Mesenchymal stem cell (in vitro differentiated cells and primary cell): ENCODE measurements at regions not wholly inside any gene's neighbourhood (a gene's known extent, or its start where the extent isn't known, plus 50 kb on each side); places are given as distances from the start of the nearest gene placed in this dataset.

Source experiments
- DNase-seq: peaks from one replicate; pipeline ENCODE4 v3.0.0-alpha.2; 2013
- H2AFZ ChIP-seq: one replicate; pipeline ENCODE4 v1.6.1; 2013; ENCODE audit warnings: low read depth, mild to moderate bottlenecking, control low read depth, inconsistent platforms, low read length, moderate library complexity
- H2AK5ac ChIP-seq: 2 replicates; pipeline ENCODE4 v1.6.1; 2013; ENCODE audit warnings: low read length, moderate library complexity, mild to moderate bottlenecking, inconsistent platforms; ENCODE audit not compliant: severe bottlenecking
- H2BK120ac ChIP-seq: one replicate; pipeline ENCODE4 v1.6.1; 2013; ENCODE audit warnings: low read depth, mild to moderate bottlenecking, inconsistent platforms, low read length, moderate library complexity
- H2BK12ac ChIP-seq, 2 experiments: one replicate each; pipeline ENCODE4 v1.6.1; 2013; ENCODE audit warnings: inconsistent platforms in 2 of 2, low read length in 2 of 2, mild to moderate bottlenecking in 2 of 2, moderate library complexity in 2 of 2, control low read depth in 1 of 2
- H2BK15ac ChIP-seq: one replicate; pipeline ENCODE4 v1.6.1; 2013; ENCODE audit warnings: mild to moderate bottlenecking, low read depth, inconsistent platforms; ENCODE audit not compliant: poor library complexity, severe bottlenecking
- H2BK5ac ChIP-seq: 2 replicates; pipeline ENCODE4 v1.6.1; 2013; ENCODE audit warnings: low read depth, mild to moderate bottlenecking, low read length, control low read depth, inconsistent platforms; ENCODE audit not compliant: poor library complexity, severe bottlenecking
- H3K14ac ChIP-seq, 2 experiments: one replicate each; pipeline ENCODE4 v1.6.1; 2013; ENCODE audit warnings: inconsistent platforms in 2 of 2, low read length in 2 of 2, control low read depth in 1 of 2, mild to moderate bottlenecking in 1 of 2, moderate library complexity in 1 of 2
- H3K18ac ChIP-seq, 2 experiments: one replicate each; pipeline ENCODE4 v1.6.1; 2013; ENCODE audit warnings: inconsistent platforms in 2 of 2, low read length in 2 of 2, control low read depth in 1 of 2, low read depth in 1 of 2, mild to moderate bottlenecking in 1 of 2
- H3K23ac ChIP-seq, 2 experiments: one replicate each; pipeline ENCODE4 v1.6.1; 2013; ENCODE audit warnings: inconsistent platforms in 2 of 2, low read length in 2 of 2, mild to moderate bottlenecking in 2 of 2, moderate library complexity in 2 of 2, control low read depth in 1 of 2
- H3K27ac ChIP-seq: 2 replicates; pipeline ENCODE4 v1.5.1; 2013; ENCODE audit warnings: mild to moderate bottlenecking, moderate library complexity, low read length, control low read depth, inconsistent platforms; ENCODE audit not compliant: poor library complexity, severe bottlenecking
- H3K27me3 ChIP-seq, 2 experiments: 2 replicates each; pipeline versions ENCODE4 v1.6.1 to v1.7.0; 2013; ENCODE audit warnings: low read length in 2 of 2, mild to moderate bottlenecking in 2 of 2, moderate library complexity in 2 of 2, control low read depth in 1 of 2, inconsistent platforms in 1 of 2; ENCODE audit not compliant: control insufficient read depth in 1 of 2, insufficient read depth in 1 of 2
- H3K36me3 ChIP-seq, 2 experiments: 2 replicates each; pipeline versions ENCODE4 v1.6.1 to v1.7.0; 2013; ENCODE audit warnings: low read length in 2 of 2, control low read depth in 1 of 2, inconsistent platforms in 1 of 2, low read depth in 1 of 2, mild to moderate bottlenecking in 1 of 2; ENCODE audit not compliant: insufficient read depth in 2 of 2, control insufficient read depth in 1 of 2
- H3K4ac ChIP-seq, 2 experiments: one replicate each; pipeline ENCODE4 v1.6.1; 2013; ENCODE audit warnings: inconsistent platforms in 2 of 2, low read length in 2 of 2, mild to moderate bottlenecking in 2 of 2, moderate library complexity in 2 of 2, control low read depth in 1 of 2, low read depth in 1 of 2
- H3K4me1 ChIP-seq: 2 replicates; pipeline ENCODE4 v1.6.1; 2013; ENCODE audit warnings: low read depth, low read length, control low read depth; ENCODE audit not compliant: control insufficient read depth, insufficient read depth
- H3K4me2 ChIP-seq: 2 replicates; pipeline ENCODE4 v1.6.1; 2013; ENCODE audit warnings: low read length, mild to moderate bottlenecking, inconsistent platforms; ENCODE audit not compliant: poor library complexity, severe bottlenecking
- H3K4me3 ChIP-seq, 2 experiments: 2 replicates each; pipeline versions ENCODE4 v1.5.1 to v1.7.0; 2013; ENCODE audit warnings: low read length in 2 of 2, mild to moderate bottlenecking in 2 of 2, control low read depth in 1 of 2, low read depth in 1 of 2; ENCODE audit not compliant: insufficient read depth in 1 of 2
- H3K79me1 ChIP-seq: replicated peaks from 2 replicates; pipeline ENCODE4 v1.6.1; 2013; ENCODE audit warnings: mild to moderate bottlenecking, control low read depth, low read length, inconsistent platforms; ENCODE audit not compliant: poor library complexity, severe bottlenecking
- H3K9ac ChIP-seq: 2 replicates; pipeline ENCODE4 v1.7.0; 2013; ENCODE audit warnings: mild to moderate bottlenecking, low read length, moderate library complexity
- H3K9me3 ChIP-seq: 2 replicates; pipeline ENCODE4 v1.7.0; 2013; ENCODE audit warnings: mild to moderate bottlenecking, low read length; ENCODE audit not compliant: control insufficient read depth
- H4K8ac ChIP-seq: one replicate; pipeline ENCODE4 v1.6.1; 2013; ENCODE audit warnings: inconsistent platforms, mild to moderate bottlenecking, low read length, moderate library complexity
- H4K91ac ChIP-seq: one replicate; pipeline ENCODE4 v1.6.1; 2013; ENCODE audit warnings: mild to moderate bottlenecking, low read length, inconsistent platforms
- WGBS: methylation state at CpG from one replicate; pipeline ENCODE4 v1.1.7; 2013; ENCODE audit warnings: mixed read lengths; 5-methylcytosine and 5-hydroxymethylcytosine counted together

DNA sequence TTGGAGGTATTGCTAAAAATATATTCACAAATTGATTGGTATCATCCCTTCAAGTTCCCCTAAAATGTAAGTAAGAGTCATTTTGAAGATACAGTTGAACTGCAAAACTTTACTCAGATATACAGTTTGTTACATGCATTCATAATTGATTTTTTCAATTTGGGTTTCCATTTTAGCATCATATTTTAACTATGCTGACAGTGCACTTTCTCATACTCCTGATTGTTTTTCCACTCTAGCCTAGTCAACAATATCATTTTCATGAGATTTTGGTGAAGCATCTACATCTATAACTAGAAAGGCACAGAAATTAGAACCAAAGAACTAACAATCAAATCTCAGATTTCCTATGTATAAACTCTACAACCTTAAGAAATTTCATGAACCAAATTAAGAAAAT is 2850.4 kb upstream of the PCDH20 start:
- no peak overlapping the region for H3K18ac ChIP-seq
- no peak overlapping the region for H2AK5ac ChIP-seq
- no peak overlapping the region for H4K8ac ChIP-seq
- no peak overlapping the region for H3K4me3 ChIP-seq
- H3K79me1 ChIP-seq = no peaks in the 10 kb centered on the region
- H2BK120ac ChIP-seq = no peak overlapping the region
- no peak overlapping the region for H2BK5ac ChIP-seq
- no peak for DNase-seq
- H2BK12ac ChIP-seq = no peak overlapping the region
- no peak overlapping the region for H3K4me2 ChIP-seq
- H3K14ac ChIP-seq = no peak overlapping the region
- no peak overlapping the region for H2BK15ac ChIP-seq
- no peaks in the 10 kb centered on the region for H3K27me3 ChIP-seq
- H4K91ac ChIP-seq = no peak overlapping the region
- no peaks in the 10 kb centered on the region for H3K36me3 ChIP-seq
- H3K27ac ChIP-seq = no peak overlapping the region
- no peaks in the 10 kb centered on the region for H3K4me1 ChIP-seq
- peaks cover 11% of the 10 kb centered on the region for H3K9me3 ChIP-seq
- no peak overlapping the region for H3K9ac ChIP-seq
- H3K4ac ChIP-seq = no peak overlapping the region
- no peak overlapping the region for H3K23ac ChIP-seq
- no peak overlapping the region for H2AFZ ChIP-seq

DNA sequence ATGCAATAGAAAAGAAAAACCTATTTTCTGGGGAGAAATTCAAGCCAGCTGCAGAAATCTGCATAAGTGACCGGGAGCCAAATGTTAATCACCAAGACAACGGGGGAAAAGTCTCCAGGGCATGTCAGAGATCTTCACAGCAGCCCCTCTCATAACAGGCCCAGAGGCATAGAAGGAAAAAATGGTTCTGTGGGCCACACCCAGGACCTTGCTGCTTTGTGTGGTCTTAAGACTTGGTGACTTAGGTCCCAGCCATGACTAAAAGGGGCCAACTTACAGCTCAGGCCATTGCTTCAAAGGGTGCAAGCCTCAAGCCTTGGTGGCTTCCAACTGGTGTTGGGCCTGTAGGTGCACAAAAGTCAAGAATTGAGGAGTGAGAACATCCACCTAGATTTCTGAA is 2847.6 kb upstream of the PCDH20 start:
- Histone ChIP-seq H3K36me3 (no peaks in the 10 kb centered on the region), H3K79me1 (no peaks in the 10 kb centered on the region), H2BK5ac (no peak overlapping the region), H3K14ac (no peak overlapping the region), H3K27ac (no peak overlapping the region), H2AK5ac (no peak overlapping the region), H3K9me3 (peaks cover 11% of the 10 kb centered on the region), H2AFZ (no peak overlapping the region), H3K23ac (no peak overlapping the region), H3K4me1 (no peaks in the 10 kb centered on the region), H2BK120ac (no peak overlapping the region), H3K18ac (no peak overlapping the region), H2BK15ac (no peak overlapping the region), H4K91ac (no peak overlapping the region), H3K9ac (no peak overlapping the region), H3K27me3 (no peaks in the 10 kb centered on the region), H3K4ac (no peak overlapping the region), H3K4me3 (no peak overlapping the region), H4K8ac (no peak overlapping the region), H3K4me2 (no peak overlapping the region), H2BK12ac (no peak overlapping the region)
- 88% methylated on average over 2 of the region's 2 CpGs for WGBS
- no peak for DNase-seq

DNA sequence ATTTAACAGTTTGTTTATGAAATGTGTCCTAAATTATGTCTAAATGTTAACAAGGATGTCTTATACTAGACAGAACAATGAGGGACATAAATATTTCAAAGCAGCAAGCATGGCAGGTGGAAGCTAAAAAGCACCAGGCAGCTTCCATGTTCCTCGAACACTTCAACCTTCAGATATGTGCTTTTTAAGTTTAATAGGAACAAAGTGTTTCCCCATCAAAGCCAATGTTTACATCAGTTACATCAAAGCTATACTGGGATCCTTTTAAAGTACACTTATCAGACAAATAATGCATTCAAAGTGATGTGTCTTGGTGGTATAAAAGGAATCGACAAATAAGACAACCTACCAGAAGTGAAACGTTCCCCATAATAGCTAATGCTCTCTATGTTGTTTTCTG is 2841.1 kb upstream of the PCDH20 start:
- Histone ChIP-seq H2BK5ac (no peak overlapping the region), H3K18ac (no peak overlapping the region), H3K4me3 (no peak overlapping the region), H4K91ac (no peak overlapping the region), H2AK5ac (no peak overlapping the region), H3K14ac (no peak overlapping the region), H4K8ac (no peak overlapping the region), H3K23ac (no peak overlapping the region), H3K4me1 (no peaks in the 10 kb centered on the region), H2BK120ac (no peak overlapping the region), H2BK15ac (no peak overlapping the region), H3K27me3 (no peaks in the 10 kb centered on the region), H3K27ac (no peak overlapping the region), H3K79me1 (no peaks in the 10 kb centered on the region), H3K9ac (no peak overlapping the region), H2AFZ (no peak overlapping the region), H2BK12ac (no peak overlapping the region), H3K4me2 (no peak overlapping the region), H3K4ac (no peak overlapping the region), H3K9me3 (peaks cover 6% of the 10 kb centered on the region), H3K36me3 (no peaks in the 10 kb centered on the region)
- no peak for DNase-seq
- 77% methylated on average over 3 of the region's 3 CpGs for WGBS

DNA sequence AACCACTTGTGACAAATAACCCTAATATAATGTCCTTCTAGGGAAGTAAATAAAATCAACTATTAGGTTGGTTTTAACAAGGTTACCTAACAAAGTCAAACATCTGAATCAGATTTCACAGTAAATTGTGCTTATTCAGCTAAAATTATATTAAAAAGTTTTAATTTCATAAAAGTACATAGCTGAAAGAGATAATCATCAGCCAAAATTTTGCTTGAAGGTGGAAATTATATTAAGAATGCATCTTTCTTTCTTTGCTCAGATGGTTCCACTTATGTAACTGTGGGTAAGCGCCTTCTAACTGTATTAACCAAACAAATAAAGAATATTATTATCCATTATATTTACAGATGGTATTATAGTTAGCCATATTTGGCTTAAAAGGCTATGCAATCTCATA is 2840.3 kb upstream of the PCDH20 start:
- DNase-seq = no peak
- H2AK5ac ChIP-seq = no peak overlapping the region
- H3K36me3 ChIP-seq = no peaks in the 10 kb centered on the region
- no peak overlapping the region for H2BK120ac ChIP-seq
- no peaks in the 10 kb centered on the region for H3K27me3 ChIP-seq
- H4K8ac ChIP-seq = no peak overlapping the region
- H3K9ac ChIP-seq = no peak overlapping the region
- no peak overlapping the region for H2BK12ac ChIP-seq
- H2BK15ac ChIP-seq = no peak overlapping the region
- no peak overlapping the region for H4K91ac ChIP-seq
- H3K23ac ChIP-seq = no peak overlapping the region
- H3K4me2 ChIP-seq = no peak overlapping the region
- peaks cover 13% of the 10 kb centered on the region for H3K9me3 ChIP-seq
- no peak overlapping the region for H3K14ac ChIP-seq
- H2AFZ ChIP-seq = no peak overlapping the region
- no peaks in the 10 kb centered on the region for H3K4me1 ChIP-seq
- H3K4ac ChIP-seq = no peak overlapping the region
- H3K79me1 ChIP-seq = no peaks in the 10 kb centered on the region
- no peak overlapping the region for H3K27ac ChIP-seq
- H3K18ac ChIP-seq = no peak overlapping the region
- no peak overlapping the region for H3K4me3 ChIP-seq
- no CpG with 5 or more reads among the region's 1 CpG for WGBS
- H2BK5ac ChIP-seq = no peak overlapping the region
